KMS-11 (cell line): ENCODE measurements at regions not wholly inside any gene's neighbourhood (a gene's known extent, or its start where the extent isn't known, plus 50 kb on each side); places are given as distances from the start of the nearest gene placed in this dataset.

ENCODE experiments used
- H2AFZ ChIP-seq: fragments of 200-600 bp; sonication (generic); 2 replicates; pipeline ENCODE4 v1.6.1; 2016; ENCODE audit warnings: antibody characterized with exemption, mixed run types, low read depth
- H3K27ac ChIP-seq: fragments of 200-600 bp; sonication (generic); 2 replicates; pipeline ENCODE4 v1.6.1; 2016; ENCODE audit warnings: mild to moderate bottlenecking, mixed run types
- H3K27me3 ChIP-seq: fragments of 200-600 bp; sonication (generic); 2 replicates; pipeline ENCODE4 v1.6.1; 2017; ENCODE audit warnings: mild to moderate bottlenecking, low read depth, mixed run types, moderate library complexity; ENCODE audit not compliant: insufficient read depth
- H3K36me3 ChIP-seq: fragments of 200-600 bp; sonication (generic); 2 replicates; pipeline ENCODE4 v1.6.1; 2017; ENCODE audit warnings: mild to moderate bottlenecking, mixed run types; ENCODE audit not compliant: insufficient read depth
- H3K4me1 ChIP-seq: fragments of 200-600 bp; sonication (generic); 2 replicates; pipeline ENCODE4 v1.6.1; 2016; ENCODE audit warnings: mild to moderate bottlenecking, low read depth, mixed run types; ENCODE audit not compliant: poor library complexity, severe bottlenecking
- H3K4me2 ChIP-seq: fragments of 200-600 bp; sonication (generic); 2 replicates; pipeline ENCODE4 v1.7.0; 2016; ENCODE audit warnings: mild to moderate bottlenecking, mixed run types
- H3K4me3 ChIP-seq: fragments of 200-600 bp; sonication (generic); IDR thresholded peaks from 2 replicates; pipeline ENCODE4 v1.6.1; 2017; ENCODE audit warnings: low read depth, low read length, mixed read lengths; ENCODE audit not compliant: insufficient read depth
- H3K79me2 ChIP-seq: fragments of 200-600 bp; sonication (generic); 2 replicates; pipeline ENCODE4 v1.6.1; 2016; ENCODE audit warnings: low read depth, mixed run types; ENCODE audit not compliant: insufficient read depth
- H3K9ac ChIP-seq: fragments of 200-600 bp; sonication (generic); 2 replicates; pipeline ENCODE4 v1.6.1; 2016; ENCODE audit warnings: mild to moderate bottlenecking, mixed run types
- H4K20me1 ChIP-seq: fragments of 200-600 bp; sonication (generic); 2 replicates; pipeline ENCODE4 v1.6.1; 2016; ENCODE audit warnings: mild to moderate bottlenecking, mixed run types; ENCODE audit not compliant: insufficient read depth
- CTCF ChIP-seq: fragments of 200-600 bp; sonication (generic); conservative IDR thresholded peaks from 2 replicates; pipeline ENCODE4 v1.6.1; 2017; ENCODE audit warnings: low read depth, mild to moderate bottlenecking, antibody characterized with exemption, low read length, moderate library complexity, mixed read lengths

GRCh38 chr20:58004146-58004545 lies 224.3 kb downstream of the ANKRD60 start:
- Histone ChIP-seq H2AFZ (no peak overlapping the region), H3K4me1 (no peaks in the 10 kb centered on the region), H3K9ac (no peak overlapping the region), H3K4me2 (no peak overlapping the region), H3K36me3 (no peaks in the 10 kb centered on the region), H3K4me3 (no peak overlapping the region), H3K27ac (no peak overlapping the region), H4K20me1 (no peaks in the 10 kb centered on the region), H3K27me3 (peaks cover 25% of the 10 kb centered on the region), H3K79me2 (no peaks in the 10 kb centered on the region)
- TF ChIP-seq CTCF, result no peak

GRCh38 chr20:58003525-58003924 lies 224.9 kb downstream of the ANKRD60 start:
- Histone ChIP-seq H4K20me1 (no peaks in the 10 kb centered on the region), H3K4me1 (no peaks in the 10 kb centered on the region), H3K4me3 (no peak overlapping the region), H3K36me3 (no peaks in the 10 kb centered on the region), H3K27ac (no peak overlapping the region), H3K4me2 (no peak overlapping the region), H3K9ac (no peak overlapping the region), H3K27me3 (peaks cover 25% of the 10 kb centered on the region), H3K79me2 (no peaks in the 10 kb centered on the region), H2AFZ (no peak overlapping the region)
- no peak for TF ChIP-seq CTCF

GRCh38 chr20:58002901-58003300 lies 225.6 kb downstream of the ANKRD60 start:
- Histone ChIP-seq H4K20me1 (no peaks in the 10 kb centered on the region), H3K27ac (no peak overlapping the region), H3K4me3 (no peak overlapping the region), H2AFZ (no peak overlapping the region), H3K9ac (no peak overlapping the region), H3K4me1 (no peaks in the 10 kb centered on the region), H3K4me2 (no peak overlapping the region), H3K27me3 (peaks cover 22% of the 10 kb centered on the region), H3K36me3 (no peaks in the 10 kb centered on the region), H3K79me2 (no peaks in the 10 kb centered on the region)
- no peak for TF ChIP-seq CTCF

- Histone ChIP-seq H3K27ac (no peak overlapping the region), H3K4me1 (no peaks in the 10 kb centered on the region), H3K27me3 (peaks cover 18% of the 10 kb centered on the region), H3K36me3 (no peaks in the 10 kb centered on the region), H2AFZ (no peak overlapping the region; the same call in 1 of the 2 replicates), H4K20me1 (no peaks in the 10 kb centered on the region), H3K79me2 (no peaks in the 10 kb centered on the region), H3K9ac (no peak overlapping the region), H3K4me2 (no peak overlapping the region), H3K4me3 (no peak overlapping the region)
- no peak for TF ChIP-seq CTCF
Measured at GRCh38 chr20:58001946-58002345, 226.5 kb downstream of the ANKRD60 start.
